NCI-H1105 treated with DMSO at 0.1 percent for 48 hours (cell line): ENCODE measurements at regions not wholly inside any gene's neighbourhood (a gene's known extent, or its start where the extent isn't known, plus 50 kb on each side); places are given as distances from the start of the nearest gene placed in this dataset.
"Not testable (repeated sequence)": the region's sequence is repeated elsewhere in the genome, so short reads cannot be mapped to it uniquely, and the experiment has no call there.

ENCODE experiments used
- DNase-seq: peaks from one replicate; lab custom pipeline; 2025; lab: John Stamatoyannopoulos, UW

DNA sequence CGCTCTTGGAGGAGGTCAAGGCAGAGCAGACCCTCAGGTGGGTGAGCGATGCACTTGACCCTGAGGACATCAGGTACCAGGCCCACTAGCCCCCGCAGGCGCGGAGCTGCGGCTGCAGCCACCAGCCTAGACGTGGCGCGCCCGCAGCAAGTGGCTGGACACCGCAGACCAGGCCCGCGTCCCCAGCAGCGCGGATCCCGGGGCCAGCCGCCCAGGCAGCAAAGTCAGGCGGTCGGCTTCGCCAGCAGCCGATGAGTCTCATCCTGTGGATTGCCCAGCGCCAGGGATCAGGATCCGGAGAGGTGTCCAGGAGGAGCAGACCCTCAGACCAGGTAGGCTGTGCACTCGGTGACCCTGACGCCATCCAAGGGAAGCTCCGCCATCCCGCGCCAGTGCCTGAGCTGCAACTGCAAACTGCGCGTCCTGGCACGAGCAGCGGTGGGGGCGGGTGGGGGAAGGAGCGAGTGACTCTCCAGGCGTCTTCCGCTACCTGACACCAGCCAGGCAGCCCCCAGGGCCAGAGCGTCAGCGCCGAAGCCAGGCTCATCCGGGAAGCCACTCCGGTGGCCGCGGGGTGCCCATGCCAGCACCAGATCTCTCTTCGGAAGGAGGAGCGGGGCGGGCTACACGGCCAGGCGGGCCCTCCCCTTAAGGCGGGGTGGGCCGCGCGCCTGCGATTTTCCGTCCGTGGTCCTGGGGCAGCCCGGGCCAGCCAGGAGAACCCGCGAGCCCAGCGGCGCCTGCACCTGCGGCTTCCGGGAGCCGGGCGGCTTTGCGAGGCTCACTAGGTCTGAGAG, 92.6 kb upstream of the THOC3 start:
- not testable (repeated sequence) for DNase-seq

DNA sequence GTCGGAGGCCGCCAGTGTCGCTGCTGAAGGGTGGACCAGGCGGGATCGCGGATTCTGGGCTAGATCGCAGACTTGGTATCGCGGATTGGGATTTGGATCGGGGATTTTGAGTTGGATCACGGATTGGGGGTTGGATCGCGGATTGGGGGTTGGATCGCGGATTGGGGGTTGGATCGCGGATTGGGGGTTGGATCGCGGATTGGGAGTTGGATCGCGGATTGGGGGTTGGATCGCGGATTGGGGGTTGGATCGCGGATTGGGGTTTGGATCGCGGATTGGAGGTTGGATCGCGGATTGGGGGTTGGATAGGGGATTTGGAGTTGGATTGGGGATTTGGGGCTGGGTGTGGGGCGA, 93.1 kb upstream of the THOC3 start:
- DNase-seq = not testable (repeated sequence)

DNA sequence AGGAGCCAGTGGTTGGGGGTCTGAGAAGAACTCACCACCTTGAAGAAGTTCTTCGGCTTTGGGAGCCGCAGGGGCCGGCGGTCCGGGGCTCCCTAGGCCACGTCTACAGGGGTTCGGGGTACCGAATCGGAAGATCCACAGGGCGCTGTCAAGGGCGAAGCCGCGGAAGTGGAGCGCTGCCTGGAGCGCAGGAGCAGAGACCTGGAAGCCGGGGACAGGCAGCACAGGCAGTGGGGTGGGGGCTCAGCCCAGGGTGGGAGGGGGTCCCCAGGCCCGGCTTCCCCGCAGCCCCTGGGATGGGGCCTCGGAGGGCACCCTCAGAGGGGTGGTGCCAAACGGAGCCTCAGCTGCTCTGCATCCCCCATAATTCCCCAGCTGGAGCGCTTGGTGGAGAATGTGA, 93.5 kb upstream of the THOC3 start:
- DNase-seq = not testable (repeated sequence)

DNA sequence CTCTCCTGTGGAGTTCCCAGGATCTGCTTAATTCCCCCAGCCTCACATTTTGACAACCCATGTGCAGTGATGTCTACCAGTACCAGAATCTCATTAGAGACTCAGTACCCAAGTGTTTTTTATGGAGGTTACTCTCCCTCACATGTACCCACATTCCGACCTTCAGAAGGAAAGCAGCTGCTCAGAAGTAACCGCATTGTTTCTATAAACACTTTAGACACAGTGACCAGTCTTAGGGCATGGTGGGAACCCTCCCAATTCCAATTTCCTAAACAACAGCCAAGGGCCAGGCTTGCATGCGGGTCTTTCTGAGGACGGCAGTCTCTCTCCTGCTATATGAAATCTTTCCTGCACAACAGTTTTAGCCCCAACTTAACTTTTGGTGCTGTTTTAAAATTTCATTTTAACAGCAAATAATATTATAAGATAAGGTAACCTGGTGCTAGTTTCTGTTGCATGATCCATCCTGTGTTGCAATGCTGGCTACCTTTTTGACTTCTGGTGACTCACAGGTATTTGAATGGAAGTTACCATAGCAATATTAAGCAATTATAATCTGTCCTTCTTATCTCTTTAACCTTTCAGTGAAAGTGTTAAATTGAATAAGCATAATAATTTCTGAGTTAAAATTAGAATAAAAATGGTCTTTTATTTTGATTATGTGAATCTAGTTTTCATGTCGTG, 98.3 kb upstream of the THOC3 start:
- not testable (repeated sequence) for DNase-seq

DNA sequence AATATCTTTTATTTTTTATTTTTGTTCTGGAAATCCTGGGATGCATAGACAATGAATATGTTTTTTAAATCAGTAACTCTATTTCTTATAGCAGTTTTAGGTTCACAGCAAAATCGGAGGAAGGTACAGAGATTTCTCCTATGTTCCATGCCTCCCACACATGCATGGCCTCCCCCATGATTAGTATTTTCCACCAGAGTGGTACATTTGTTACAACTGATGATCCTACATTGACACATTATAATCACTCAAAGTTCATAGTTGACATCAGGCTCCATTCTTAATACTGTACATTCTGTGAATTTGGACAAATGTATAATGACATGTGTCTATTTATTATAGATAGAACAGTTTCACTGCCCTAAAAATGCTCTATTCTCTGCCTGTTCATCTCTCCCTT, 99.0 kb upstream of the THOC3 start:
- not testable (repeated sequence) for DNase-seq

DNA sequence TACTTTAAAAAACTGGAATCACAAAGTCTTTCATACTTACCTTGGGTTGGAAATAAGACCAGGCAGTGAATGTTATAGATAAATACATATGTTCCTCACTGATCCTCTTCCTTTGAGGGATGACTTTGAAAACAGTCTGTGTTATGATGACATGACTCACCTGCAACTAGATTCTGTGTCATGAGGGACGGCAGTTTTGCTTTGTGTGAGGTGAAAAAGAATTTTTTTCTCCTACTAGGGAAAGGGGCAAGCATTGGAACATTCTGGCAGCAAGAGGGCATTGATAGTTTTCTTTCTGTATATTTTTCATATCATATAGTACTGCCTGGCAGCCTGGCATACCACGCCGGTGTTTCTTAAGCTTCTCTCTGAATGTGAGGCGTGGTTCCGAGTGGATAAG, 99.8 kb upstream of the THOC3 start:
- not testable (repeated sequence) for DNase-seq

DNA sequence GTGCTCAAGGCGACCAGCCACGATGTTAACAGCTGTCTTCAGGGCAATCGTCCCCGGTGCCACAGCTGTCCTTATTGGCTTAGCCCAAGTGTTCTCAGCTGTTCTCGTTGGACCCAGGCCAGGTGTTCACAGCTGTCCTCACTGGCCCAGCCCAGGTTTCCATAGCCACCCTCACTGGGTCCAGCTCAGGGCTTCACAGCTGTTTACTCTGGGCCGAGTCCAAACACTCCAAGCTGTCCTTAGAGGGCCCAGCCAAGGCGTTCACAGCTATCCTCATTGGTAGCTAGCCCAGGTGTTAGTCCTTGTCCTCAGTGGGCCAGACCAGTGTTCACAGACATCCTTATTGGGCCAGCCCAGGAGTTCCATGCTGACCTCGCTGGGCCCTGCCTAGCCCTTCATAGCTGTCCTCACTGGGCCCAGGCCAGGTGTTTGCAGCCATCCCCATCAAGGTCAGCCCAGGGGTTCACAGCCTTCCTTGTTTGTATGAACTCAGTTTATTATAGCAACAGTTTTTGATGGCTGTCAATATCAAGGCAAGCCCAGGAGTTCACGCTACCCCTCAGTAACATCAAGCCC, 106.0 kb upstream of the THOC3 start:
- not testable (repeated sequence) for DNase-seq

DNA sequence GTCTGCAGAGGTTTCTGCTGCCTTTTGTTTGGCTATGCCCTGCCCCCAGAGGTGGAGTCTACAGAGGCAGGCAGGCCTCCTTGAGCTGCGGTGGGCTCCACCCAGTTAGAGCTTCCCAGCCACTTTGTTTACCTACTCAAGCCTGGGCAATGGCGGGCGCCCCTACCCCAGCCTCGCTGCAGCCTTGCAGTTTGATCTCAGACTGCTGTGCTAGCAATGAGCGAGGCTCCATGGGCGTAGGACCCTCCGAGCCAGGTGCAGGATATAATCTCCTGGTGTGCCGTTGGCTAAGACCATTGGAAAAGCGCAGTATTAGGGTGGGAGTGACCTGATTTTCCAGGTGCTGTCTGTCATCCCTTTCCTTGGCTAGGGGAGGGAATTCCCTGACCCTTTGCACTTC, 115.6 kb upstream of the THOC3 start:
- DNase-seq = not testable (repeated sequence)

DNA sequence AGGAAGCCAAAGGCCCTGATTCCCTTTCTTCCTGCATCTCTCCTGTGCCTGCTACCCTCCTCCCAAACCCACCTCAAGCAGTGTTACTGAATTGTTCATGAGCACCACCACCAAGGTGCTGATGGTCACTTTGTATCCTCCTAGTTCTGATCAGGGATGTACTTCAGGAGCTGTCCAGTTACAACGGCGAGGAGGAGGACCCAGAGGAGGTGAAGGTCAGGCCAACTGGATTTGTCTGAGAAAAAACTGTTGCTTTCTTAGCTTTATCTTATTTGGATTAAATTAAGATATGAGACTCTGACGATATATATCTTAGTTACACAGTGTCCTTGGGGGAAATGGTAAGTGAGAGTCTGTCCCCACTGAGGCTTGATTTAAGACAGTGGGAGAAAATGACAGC, 135.0 kb upstream of the THOC3 start:
- not testable (repeated sequence) for DNase-seq

DNA sequence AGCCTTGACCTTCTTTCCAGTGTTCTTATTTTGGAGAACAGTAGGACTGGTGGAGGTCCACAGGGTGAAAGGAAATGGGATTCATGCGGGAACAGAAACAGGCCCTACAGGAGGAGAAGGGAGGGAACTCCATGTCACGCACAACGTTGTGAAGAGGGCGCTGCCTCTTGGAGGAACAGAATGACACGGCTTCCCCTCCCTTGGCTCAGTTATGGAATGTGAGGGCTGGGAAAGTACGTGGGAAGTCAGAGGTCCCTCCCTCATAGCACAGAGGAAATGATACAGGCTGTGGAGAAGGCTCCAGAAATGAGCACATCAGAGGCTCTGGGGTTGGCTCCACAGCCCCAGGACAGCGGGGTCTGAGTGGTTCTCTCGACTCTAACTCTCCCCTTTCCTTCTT, 125.3 kb upstream of the SIMC1 start:
- DNase-seq = not testable (repeated sequence)

DNA sequence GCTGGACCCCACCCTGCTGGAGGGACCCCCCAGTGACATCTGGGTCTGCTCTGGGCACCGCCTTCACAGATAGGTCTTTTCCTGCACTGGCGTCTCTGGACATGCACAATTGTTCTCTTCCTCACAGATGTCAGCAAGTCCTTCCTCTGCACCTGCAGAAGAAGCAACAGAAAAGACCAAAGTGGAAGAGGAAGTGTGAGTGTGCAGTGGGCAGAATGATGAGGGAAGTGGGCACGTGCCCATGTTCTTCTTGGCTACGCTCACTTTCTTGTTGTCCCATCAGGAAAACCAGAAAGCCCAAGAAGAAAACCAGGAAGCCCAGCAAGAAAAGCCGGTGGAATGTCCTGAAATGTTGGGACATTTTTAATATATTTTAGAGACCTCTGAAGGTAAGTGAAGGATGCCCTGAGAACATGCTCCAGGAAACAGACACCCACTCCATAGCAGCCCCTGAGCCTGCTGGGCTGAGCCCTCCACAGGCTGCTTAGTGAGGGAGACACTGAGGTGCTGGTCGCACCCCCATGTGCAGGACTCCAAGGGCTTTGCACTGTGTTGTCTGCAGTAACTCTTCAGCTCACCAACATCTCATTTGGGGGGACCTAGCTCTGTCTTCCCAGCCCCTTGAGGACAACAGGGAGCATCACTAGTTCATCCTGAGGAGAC, 124.4 kb upstream of the SIMC1 start:
- DNase-seq = not testable (repeated sequence)

DNA sequence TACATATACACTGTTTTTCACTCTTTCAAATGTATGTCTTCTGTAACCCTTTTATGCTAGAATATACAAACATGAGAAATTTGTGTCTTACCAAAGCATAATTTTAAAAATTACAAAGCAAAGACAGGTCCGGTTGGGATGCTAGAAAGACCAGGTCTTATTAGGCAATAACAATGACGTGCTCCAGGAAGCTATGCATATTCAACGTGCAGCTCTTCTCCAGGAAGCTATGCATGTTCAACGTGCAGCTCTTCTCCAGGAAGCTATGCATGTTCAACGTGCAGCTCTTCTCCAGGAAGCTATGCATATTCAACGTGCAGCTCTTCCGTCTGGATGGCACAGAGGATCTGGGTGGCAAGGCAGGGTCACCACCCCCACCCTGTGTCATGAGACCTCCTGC, 123.4 kb upstream of the SIMC1 start:
- not testable (repeated sequence) for DNase-seq

DNA sequence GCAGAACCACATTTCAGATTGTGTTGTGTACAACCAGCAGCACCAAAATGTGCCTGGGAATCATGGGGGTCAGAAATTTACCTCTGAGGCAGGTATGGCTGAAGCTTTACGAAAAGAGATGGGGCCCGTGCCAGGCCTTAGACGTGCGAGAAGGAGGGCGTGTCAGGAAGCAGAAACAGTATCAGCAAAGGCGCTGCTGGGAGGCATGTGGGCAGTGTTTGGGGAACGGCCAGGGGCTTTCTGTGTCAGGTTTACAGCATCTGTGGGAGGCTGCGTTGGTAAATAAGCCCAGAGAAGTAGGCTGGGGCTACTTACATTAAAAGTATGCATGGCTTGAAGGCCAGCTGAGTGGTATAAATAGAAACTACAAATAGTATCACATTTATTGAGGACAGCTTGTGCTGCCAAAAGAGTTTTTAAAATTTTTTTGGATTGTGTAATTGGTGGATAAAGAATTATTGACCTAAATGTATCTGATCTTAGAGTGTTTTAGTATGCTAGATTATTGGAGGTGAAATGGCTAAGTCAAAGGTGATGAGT, 120.5 kb upstream of the SIMC1 start:
- DNase-seq = not testable (repeated sequence)

DNA sequence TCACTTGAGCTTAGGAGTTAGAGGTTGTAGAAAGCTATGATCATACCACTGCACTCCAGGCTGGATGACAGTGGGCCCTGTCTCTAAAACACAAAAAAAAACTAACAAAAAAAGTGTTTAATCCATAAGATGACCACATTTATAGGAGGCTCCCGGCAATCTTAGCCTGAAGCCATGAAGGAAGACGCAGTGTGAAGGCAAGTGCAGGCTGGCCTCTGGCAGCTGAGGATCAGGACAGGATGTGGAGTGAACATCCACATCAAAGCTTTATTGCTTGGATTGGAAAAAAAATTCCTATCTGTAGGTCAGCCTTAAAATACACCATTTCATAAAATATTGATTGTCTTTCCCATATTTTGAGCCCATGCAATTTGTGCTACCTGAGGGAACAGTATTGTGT, 115.9 kb upstream of the SIMC1 start:
- not testable (repeated sequence) for DNase-seq

DNA sequence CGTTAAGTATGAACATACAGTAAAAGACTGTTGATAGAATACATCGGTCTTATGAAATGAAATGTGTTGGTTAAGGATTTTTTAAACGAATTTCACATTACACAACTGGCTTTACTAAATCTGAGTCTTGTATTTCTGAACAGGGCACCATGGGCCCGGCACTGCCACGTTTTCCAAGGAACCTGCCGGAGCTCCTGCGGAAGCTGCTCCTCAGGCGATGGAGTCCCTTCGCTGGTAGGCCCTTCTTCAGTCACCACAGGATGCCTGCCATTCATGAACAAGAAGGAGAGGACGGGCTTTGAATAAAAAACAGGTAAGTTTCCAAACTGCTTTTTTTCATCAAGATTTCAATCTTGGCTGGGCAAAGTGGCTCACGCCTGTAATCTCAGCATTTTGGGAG, 114.1 kb upstream of the SIMC1 start:
- not testable (repeated sequence) for DNase-seq

DNA sequence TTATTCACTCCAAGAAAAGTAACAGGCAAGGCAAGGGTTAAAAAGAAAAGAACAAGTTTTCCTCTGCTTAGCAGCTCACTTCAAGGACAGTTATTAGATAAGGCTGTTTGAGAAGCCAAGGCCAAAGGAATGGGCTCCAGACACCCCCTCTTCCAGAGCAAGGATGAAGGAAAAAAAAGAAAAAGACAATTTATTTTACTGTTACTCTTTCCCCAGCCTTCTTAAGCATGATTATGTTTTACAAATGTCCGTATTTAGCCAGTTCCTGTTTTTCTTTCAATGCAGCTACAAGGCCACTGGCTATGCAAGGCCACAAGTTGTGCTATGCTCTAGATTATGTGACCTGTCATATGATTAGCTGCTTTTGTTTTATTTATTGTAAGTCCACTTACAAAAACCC, 106.5 kb upstream of the SIMC1 start:
- DNase-seq = no peak

DNA sequence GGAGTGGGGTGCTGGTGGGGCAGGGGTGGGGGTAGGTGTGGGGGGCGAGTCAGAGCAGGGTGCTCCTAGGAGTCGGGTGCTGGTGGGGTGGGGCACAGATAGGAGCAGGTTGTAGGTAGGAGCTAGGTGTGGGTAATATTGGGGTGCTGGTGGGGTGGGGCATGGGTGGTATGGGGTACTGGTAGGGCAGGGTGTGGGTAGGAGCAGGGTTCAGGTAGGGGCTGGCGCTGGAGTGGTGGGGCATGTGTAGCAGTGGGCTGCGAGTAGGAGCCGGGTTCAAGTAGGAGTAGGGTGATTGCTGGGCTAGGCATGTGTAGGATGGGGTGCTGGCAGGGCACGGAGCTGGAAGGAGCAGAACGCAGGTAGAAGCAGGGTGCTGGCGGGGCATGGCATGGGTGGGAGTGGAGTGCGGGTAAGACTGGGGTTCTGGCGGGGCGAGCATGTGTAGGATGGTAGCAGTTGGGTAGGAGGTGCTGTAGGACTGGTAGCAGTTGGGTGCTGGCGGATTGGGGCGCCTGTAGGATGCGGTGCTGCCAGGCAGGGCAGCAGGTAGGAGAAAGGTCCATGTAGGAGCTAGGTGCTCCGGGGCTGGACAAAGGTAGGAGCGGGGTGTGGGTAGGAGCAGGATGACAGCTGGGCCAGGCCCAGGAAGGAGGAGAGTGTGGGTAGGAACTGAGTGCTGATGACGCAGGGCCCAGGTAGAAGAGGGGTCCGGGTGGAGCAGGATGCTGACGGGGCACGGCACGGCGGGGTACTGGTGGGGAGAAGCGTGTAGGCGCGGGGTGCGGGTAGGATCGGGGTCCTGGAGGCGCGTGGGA, 105.5 kb upstream of the SIMC1 start:
- DNase-seq = no peak

DNA sequence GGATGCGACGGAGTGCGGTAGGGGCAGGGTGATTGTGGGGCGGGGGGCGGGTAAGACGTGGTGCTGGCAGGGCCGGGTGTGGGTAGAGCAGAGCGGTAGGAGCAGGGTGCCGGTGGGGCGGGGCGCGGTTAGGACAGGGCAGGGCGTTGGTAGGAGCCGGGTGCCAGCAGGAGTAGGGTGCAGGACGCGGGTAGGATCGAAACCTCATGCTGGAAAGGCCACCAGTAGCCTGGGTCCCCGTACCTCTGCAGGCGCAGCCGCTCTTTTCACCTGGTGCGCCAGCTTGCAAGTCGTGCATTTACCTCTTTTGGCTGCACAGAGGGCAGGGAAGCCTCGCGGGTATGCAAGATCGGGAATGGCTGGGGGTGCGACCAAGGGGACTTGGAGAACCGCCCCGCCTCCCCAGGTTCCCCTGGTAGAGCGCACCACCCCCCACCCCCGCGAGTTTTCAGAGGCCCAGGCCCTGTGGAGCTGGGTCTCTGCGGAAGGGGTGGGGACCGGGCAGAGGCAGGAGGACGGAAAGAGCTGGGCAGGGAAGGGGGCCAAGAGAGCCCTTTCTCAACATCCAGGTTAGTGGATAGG, 104.8 kb upstream of the SIMC1 start:
- no peak for DNase-seq

DNA sequence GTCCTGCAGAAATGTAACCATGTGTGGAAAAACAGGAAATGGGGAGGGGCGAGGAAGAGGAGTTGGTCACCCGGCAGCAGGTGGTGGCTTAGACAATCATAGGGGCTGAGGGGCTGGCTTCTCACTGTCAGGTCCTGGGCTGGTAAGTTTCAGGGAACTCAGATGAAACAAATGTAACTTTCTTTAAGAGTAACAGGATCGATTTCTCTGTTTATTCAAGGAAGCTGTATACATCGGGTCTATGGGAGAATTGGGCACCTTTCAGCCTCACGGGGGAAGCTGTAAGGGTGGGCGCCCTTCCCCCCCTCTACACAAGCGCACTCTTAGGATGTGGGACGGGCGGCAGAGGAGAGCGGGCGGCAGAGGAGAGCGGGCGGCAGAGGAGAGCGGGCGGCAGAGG, 104.3 kb upstream of the SIMC1 start:
- no peak for DNase-seq

DNA sequence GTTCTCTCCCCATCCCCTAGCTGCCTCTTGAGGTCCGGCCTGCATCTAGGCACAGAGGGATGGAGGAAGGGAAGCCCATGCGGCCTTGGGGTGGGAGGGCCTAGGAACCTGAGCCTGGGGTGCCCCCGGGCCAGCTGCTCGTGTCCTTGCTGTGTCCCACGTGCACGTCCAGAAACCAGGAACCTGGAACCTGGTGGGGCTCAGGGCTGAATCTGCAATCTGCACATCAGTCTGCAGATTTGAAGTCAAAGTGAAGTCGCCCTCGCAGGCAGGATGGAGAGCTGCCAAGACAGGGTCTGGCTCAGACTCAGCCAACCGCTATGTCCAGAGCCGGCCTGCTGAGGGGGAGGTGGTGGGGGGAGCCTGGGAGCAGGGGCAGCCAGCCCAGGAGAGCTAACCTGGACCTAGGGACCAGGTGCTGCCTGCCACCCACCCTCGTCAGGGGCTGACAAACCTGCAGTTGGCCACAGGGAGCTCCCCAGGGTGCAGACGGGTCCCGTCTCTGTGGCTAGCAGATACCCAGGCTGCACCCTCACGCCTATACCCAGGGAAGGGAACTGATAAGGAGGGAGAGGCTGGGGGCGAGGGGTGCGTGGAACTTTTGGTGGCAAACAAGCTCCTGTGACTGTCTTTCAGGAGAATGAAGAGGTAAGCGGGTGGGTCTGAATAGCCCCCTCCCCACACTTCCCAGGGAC, 103.5 kb upstream of the SIMC1 start:
- no peak for DNase-seq

DNA sequence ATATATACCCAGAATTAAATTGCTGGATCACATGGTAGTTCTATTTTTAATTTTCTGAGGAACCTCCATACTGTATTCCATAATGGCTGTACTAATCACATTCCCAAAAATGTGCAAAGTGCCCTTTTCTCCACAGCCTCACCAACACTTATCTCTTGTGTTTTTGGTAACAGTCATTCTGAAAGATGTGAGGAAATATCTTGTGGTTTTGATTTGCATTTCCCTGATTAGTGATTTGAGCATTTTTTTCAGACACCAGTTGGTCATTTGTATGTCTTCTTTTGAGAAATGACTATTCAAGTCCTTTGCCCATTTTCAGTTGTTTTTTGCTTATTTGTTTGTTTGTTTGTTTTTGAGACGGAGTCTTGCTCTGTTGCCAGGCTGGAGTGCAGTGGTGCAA, 98.1 kb upstream of the SIMC1 start:
- DNase-seq = not testable (repeated sequence)
